G401.6 (cell line): ENCODE measurements at regions not wholly inside any gene's neighbourhood (a gene's known extent, or its start where the extent isn't known, plus 50 kb on each side); places are given as distances from the start of the nearest gene placed in this dataset.
"Not testable (repeated sequence)": the region's sequence is repeated elsewhere in the genome, so short reads cannot be mapped to it uniquely, and the experiment has no call there.

Experiments
- FAIRE-seq: peaks from 2 replicates; lab custom pipeline; 2012; peaks lifted over from hg19 to GRCh38; lab: Jason Lieb, UNC

DNA sequence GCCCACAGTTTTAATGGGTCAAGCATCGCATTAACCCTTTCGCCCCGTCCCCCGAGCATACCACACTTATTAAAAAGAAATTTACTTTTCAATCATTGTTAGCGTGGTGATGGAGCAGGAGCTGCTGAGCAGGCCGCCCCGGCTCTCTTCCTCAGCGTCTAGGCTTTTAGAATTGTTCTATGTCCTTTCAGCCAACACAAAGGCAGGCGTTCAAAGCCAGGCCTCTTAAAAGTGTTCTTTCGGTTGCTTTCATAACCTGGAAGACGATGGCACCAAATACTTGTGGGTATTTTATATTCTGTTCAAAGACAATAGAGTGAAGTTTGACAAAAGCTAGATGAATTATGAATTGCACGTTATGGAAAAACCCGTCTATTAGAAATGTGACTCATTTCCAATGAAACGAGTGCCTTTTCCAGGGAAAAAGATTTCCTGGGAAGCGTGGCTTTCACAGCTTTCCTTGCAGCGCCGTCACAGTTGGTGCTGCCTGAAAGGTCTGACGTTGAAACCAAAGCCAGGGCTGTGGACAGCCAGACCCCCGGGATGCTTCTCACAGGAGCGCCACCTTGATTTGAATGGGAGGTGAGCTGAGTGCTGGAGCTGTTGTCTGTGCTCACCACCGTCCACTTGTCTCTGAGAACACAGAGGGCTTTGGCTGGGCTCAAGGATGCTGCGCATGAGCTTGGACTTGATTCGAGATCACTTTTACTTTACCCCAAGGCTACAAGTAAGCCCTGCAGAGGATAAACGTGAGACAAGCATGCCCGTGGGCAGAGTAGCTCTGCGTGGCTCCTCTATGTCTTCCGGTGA, 78.8 kb downstream of the SOX1 start:
- FAIRE-seq: no peak

DNA sequence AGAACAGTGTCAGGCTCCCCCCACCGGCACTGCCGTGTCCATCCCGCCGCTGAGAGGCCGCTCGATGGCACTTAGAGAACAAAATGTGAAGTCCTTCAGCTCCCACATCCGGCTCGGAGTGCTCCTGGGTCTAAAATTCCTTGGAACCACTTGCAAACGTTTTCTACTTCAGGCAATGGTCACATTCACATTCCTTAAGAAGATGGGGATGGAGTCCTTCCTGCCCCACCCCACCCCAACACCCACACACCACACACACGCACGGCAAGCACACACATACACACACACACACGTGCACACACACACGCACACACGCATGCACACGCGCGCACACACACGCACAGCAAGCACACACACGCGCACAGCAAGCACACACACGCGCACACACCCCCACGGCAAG, 83.4 kb downstream of the SOX1 start:
- no peak for FAIRE-seq

DNA sequence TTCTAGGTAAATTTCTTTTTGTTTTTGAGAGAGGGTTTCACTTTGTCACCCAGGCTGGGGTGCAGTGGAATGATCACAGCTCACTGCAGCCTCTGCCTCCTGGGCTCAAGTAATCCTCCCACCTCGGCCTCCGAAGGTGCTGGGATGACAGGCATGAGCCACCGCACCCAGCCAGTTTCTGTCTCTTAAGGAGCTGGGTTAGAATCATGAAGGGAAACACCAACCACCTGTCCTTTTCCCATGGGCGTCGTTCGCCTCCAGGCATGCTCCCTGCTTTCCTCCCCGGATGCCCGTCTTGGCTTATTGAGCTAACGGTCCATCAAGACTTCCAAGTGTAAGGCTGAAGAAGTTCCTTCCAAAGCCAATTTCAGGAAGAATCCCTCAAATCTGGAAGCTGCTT, 85.9 kb downstream of the SOX1 start:
- no peak for FAIRE-seq

DNA sequence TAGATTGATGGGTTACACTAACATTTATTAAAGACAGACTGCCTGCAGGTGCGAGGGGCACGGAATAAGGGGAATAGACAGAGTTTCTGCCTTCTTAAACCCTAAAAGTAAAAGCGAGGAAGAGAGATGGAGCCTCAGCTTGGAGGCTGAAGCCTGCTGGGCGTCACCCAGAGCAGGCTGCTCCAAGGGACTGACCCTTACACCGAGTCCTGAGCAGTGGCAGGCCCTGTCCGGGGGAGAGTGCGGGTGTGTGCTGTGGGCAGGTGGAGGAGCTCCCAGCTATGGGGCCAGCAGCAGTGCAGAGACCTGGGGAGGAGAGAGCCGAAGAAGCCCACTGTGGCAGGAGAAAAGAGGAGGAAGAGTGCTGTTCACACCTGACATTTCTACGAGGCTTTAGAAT, 86.4 kb downstream of the SOX1 start:
- no peak for FAIRE-seq

DNA sequence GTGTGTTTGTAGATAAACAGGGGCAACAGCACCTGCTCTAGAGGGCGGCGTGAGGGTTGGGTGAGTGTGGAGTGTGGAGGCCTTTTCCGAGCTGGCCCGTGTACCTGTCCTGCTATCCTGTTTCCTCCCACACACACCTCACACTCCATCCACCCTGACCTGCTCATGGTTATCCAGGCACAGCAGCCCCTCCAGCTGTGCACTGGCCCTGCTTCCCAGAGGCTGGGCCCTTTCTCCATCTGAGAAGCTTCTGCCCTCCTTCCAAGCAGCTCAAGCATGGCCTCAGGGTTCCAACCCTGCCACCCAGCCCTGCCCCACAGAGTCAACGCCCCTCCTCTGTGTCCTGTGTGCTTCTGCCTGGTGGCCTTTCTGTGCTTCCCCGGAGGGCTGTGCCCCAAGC, 86.9 kb downstream of the SOX1 start:
- FAIRE-seq: no peak

DNA sequence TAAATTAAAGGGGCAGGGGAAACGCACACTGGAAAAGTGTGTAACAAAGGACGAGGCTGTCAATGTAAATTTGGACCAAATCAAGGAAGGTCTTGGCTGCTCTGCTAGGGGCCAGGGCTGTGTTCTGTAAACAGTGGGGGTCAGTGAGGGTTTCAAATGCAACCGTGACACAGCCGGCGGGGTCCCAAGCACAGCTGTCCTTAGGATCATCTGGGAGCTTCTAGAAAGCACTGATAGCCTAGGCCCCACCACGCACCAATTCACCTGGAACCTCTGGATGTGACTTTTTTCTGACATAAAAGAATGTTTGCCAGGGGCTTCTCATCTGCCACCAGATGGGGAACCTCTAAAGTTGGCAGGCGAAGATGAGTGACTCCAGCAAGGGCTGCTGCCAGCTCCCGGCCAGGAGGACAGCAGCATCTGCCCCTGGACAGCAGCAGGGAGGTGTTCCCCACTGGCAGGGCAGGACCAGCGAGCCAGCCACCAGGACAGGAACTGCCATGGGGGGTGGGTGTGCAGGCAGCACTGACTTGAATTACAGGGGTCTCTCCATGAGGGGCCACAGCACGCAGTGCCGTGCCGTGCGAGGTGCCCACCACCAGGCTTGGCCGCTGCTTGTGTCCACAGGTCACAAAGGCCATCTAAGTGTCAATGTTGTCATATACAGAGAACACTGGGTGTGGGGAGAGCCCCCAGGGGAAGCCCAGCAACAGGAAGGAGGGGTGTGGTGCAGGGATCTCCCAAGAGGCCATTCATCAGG, 87.5 kb downstream of the SOX1 start:
- FAIRE-seq: no peak

DNA sequence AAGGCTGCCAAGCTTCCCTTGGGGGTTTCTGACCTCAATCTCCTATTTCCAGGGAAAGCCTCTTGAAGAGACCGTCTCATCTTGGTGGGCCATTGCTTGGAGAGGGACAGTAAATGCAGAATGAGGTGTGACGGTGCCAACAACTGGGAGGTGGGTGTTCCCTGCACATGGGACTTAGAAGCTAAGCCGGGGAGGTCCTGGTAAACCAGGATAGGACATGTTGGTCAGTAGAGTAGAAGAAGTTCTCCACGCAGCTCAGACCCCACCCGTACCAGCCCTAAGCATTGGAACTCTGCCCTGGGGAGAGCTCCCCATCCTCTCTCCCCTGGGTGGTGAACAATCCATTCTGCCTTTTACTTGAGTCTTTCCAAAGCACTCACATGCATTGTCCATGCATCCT, 92.0 kb downstream of the SOX1 start:
- FAIRE-seq: no peak

DNA sequence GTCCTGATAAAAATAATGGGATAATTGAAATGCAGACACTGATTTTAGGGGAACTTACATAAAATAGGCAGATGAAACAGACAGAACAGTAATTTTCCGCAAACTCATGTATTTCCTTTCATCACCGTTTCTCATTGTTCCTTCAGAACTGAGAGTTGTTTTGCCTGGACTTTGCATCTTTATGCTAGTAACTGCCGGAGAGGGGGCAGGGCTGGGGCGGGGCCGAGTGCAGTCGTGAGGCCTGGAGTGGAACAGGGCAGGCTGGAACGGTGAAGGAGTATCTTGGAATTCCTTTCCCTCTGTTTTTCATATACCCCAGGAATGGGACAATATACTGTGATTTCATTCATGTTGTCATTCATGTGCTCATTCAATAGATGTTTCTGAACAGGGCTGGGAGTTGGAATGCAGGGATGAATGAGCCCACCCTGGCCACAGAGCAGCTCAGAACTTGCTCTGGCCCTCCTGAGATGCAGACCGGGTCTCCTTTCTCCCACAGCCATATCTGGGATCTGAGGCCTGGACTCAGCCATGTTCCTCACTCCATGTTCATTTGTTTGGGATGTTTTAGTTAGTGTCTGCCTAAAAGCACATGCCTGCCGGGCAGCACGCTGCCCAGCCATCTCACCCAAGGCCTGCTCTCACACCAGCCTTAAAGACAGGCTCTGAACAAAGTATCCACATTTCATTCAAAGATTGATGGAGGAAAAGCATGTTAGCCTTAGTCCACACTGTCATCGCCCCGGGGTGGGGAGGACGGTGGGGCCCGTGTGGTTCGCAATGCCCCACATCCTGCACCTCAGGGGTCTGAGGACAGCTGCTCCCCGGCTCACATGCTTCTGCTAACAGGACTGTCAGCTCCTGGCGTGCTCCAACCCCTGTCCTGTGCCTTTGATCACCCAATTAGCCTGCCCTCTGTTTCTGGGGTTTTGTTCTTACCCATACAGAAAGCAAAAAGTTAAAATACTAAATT, 92.9 kb downstream of the SOX1 start:
- FAIRE-seq: no peak

DNA sequence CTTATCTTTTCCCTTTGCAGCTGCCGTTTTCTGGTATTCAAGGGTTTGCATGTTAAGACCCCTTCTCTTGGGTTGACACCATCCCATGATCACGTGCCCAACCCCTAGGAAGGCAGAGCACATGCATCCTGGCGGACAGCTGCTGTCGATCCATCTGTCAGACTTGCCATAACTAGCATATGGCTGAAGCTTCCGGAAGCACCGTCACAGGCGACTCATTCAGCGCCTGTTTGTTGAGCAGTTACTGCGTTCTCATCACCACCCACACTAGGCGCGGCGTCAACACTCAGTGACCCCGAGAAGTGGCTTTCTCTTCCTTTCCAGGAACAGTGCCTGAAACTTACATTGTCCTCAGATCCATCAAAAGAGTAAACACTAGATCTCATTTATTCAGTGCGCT, 93.6 kb downstream of the SOX1 start:
- no peak for FAIRE-seq

DNA sequence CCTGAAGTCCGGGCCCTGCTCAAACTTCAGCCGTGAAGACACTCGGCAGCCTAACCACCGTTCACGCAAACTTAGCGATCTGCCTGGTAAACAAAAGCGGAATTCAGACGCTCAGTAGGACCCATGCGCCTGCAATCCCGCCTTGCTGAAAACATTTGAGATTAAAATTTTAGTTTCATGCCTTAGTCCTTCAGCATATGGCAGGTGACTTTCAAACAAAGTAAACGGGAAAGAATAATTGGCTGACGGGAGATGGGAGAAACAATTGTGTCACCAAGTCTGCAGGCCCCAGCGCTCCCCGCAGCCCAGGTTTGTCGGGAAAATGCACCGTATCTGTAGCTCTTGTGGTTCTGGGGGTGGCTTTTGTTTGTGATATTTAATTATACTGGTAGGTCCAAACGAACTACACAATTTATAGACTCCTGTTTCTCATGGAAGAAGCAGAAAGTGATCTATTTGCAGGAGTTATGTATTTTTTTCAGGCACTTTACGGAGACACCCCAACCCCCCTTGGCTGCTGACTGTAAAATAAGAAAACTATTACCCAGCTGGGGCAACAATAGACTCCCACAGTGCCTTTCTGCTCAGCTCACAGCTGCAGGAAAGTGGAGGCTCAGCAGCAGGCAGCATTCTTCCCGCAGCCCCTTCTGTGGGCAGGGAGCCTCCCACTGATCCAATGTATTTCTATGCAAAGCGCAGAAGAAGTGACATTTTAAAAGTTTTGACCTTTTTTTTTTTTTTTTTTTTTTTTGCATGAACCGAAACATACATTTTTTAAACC, 94.8 kb downstream of the SOX1 start:
- FAIRE-seq: no peak

DNA sequence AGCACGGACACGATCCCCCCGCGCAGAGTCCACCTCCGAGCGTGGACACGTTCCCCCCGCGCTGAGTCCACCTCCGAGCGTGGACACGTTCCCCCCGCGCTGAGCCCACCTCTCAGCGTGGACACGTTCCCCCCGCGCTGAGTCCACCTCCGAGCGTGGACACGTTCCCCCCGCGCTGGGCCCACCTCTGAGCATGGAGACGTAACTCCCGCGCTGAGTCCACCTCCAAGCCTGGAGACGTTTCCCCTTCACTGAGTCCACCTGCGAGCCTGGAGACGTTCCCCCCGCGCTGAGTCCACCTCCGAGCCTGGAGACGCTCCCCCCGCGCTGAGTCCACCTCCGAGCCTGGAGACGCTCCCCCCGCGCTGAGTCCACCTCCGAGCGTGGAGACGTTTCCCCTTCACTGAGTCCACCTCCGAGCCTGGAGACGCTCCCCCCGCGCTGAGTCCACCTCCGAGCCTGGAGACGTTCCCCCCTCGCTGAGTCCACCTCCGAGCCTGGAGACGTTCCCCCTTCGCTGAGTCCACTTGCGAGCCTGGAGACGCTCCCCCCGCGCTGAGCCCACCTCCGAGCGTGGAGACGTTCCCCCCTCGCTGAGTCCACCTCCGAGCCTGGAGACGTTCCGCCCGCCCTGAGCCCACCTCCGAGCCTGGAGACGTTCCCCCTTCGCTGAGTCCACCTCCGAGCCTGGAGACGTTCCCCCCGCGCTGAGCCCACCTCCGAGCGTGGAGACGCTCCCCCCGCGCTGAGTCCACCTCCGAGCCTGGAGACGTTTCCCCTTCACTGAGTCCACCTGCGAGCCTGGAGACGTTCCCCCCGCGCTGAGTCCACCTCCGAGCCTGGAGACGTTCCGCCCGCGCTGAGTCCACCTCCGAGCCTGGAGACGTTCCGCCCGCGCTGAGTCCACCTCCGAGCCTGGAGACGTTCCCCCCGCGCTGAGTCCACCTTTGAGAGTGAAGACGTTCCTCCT, 97.0 kb downstream of the SOX1 start:
- FAIRE-seq: not testable (repeated sequence)

DNA sequence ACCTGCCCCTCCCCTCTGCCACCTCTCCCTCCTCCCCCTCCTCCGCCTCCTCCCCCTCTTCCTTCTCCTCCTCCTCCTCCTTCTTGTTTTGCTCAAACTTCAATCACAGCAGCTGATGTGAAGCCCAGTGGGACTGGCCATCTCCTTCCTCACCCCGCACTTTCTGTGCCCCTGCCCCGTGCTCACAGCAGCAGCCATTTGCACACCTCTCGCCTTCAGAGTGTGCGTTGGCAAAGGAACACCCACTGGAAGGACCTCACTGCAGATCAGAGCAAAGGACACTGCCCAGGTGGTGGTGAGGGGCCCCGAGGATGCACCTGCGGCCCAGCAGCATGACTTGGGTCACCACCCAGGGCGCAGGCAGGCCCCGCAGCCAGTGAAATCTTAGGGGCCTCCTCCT, 98.8 kb downstream of the SOX1 start:
- FAIRE-seq: no peak

DNA sequence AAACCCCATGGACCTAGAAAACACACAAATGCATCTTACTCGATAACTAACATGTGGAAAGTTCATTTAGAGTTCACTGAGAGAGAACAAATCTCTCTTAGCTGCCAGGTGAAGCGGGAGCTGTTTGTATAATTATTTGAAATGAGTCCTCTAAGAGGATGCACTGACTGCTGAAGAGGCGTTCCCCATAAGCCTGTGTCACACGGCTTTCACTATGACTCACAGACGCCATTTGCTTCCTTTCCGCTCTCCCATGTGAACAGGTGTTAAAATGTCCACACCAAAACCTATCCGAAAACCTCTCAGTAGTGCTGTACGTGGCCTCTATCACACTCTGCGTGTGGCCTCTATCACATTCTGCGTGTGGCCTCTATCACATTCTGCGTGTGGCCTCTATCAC, 101.8 kb downstream of the SOX1 start:
- FAIRE-seq: no peak

DNA sequence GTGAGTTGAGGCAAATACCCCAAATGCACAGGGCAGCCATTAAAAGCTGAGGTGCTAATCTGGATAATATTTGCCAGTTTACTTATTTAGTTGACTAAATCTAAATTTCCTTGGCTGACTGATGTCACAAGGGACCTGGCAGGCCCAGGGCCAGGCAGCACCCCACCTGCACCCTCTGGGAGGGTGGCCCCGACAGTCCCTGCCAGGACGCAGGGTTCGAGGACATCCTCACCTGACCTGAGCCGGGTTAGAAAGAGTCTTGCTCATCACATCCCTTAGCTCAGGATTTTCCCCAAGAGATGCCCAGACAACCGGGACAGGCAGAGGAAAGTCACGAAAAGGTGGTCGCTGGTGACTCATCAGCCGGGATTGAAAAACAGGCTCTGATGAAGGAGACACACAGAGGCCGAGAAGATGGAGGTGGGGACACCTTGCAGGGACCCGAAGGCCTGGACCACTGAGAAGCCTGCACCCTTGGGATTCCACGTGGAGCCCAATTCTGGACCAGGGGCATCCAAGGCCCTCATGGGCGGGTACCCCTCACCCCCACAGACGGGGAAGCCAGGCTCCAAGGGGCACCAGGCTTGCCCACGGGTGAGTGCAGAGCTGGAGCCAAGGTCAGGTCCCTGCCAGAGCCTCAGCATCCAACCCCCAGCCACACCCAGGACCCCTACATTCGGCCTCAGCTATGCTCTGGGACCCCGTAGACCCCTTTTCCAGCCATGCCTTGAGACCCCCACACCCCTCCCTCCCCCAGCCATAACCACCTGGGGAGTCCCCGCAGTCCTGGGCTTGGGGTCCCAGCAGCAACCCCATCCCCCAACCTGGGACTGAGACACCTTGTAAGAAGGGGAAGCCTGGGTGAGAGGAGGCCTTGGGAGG, 103.2 kb downstream of the SOX1 start:
- FAIRE-seq: no peak

DNA sequence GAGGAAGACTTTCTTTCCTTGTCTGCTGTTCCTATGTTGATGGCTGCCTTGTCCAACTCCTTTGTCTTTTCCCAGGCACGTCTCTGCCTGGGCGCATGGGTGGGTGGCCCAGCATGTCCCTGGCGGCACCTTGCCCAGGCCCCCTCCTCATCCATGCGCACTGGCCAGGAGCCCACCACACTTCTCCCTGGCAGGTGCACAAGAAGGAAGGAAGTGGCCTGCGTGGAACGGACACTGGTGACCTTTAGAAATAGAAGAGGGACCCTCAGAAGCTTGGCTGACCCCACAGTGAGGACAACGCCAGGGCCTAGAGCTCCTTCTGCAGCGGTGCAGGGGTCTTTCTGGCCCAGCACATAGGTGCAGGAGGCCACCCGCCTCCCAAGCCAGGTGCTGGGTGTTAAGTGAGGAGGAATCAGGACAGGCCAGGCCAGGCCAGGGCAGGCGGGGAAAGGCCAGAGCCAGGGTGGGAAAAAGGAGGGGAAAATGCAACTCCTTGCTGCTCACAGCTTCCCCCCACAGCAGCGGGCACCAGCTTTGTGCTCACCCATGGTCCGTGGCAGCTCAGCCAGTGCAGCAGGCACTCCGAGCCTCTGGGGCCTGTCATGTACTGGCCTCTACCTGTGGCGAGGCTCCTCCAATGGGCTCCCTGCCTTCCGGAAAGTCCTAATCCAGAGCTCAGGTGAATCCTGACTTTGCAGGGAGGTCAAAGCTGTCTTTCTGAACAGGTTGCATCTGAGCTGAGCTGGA, 104.0 kb downstream of the SOX1 start:
- no peak for FAIRE-seq

DNA sequence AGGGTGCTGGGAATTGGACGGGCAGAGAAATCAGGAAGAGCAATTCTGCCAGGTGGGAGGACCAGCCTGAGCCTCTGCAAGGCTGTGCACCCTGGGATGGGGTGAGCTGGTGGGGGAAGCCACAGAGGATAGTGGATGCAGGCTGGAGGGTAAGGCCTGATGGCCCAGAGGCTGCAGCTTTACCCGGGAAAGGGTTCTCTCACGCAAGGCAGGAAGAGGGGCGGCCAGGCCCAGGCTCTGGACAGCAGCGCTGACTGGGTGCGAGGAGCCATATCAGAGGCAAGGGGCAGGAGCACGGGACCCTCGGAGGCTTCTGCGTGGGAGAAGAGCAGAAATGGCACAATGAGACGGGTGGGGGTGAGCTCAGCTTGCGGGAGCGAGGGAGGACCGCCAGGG, 104.6 kb downstream of the SOX1 start:
- FAIRE-seq: no peak

DNA sequence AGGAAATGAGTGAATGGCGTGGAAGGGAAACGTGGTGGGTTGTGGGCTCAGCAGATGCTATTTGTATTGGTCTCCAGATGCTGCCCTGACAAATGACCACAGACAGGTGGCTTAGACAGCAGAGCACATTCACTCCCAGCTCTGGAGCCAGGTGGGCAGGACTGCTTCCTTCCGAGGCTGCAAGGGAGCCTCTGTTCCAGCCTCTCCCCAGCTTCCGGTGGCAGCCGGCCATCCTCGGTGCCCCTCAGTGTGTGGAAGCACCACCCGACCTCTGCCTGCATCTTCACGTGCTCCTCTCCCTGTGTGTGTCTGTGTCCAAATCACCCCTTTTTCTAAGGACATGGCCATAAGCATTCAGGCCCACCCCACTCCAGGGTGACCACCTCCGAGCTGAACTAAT, 105.1 kb downstream of the SOX1 start:
- FAIRE-seq: no peak

DNA sequence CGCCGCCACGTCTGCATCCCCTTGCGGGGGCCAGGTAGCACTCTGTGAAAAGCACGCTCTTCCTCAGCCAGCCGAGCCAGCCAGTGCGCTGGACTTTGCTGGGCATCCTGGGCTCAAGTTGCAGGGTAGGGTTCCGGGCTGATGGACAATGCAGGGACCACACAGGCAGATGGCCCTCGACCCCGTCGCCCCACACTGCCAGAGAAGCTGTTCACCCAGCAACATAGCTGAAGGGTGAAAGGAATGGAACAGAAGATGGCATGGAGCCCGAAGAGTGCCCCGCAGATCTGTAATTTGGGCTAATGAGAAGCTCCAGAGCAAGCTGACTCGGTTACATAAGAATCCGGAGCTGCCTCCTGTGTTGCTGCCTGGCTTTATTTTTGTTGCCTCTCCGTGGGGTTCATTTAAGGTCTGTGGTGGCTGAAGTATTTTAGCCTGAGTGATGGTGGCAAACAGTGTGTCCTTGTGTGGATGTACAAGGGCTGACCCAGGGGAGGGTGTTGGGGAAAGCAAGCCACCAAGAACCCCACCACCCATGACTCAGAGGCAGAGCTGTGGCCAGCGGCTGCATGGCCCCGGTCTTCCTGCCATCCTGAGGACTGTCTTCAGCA, 105.8 kb downstream of the SOX1 start:
- no peak for FAIRE-seq
